ENCODE measurements at regions not wholly inside any gene's neighbourhood (a gene's known extent, or its start where the extent isn't known, plus 50 kb on each side); places are given as distances from the start of the nearest gene placed in this dataset.

DNA sequence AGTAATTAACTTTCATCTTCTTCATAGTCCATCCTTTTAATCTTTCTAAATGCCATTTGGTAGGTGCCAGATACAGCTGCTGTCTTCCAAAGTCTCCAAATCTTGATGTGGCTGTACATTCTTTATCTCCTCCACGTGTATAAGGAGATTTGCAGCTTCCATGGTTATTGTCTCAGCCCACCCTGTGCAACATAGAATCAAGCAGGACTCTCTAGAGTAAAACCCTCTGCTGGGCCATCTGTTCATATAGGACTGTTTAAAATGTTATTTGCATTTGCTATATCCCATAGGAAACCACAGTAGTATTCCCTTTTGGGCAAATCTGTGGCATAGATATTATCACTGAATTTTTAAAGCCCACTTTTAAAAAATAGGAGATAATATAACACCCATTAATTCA is 527.2 kb upstream of the EPHA5 start:
- intact Hi-C loops (cut with DNase I), result no loop called here
- H3K4me1 ChIP-seq, result no peaks in the 10 kb centered on the region
- 26% methylated on average over 1 of the region's 1 CpG for WGBS
- no peaks in the 10 kb centered on the region for H3K36me3 ChIP-seq
- H3K9me3 ChIP-seq, result no peaks in the 10 kb centered on the region
- no peak overlapping the region for H3K27ac ChIP-seq (replicated peaks in 1 of 4)
- no peak overlapping the region for H3K4me3 ChIP-seq
- H3K27me3 ChIP-seq, result no peaks in the 10 kb centered on the region
- TF ChIP-seq, protein P1, sequence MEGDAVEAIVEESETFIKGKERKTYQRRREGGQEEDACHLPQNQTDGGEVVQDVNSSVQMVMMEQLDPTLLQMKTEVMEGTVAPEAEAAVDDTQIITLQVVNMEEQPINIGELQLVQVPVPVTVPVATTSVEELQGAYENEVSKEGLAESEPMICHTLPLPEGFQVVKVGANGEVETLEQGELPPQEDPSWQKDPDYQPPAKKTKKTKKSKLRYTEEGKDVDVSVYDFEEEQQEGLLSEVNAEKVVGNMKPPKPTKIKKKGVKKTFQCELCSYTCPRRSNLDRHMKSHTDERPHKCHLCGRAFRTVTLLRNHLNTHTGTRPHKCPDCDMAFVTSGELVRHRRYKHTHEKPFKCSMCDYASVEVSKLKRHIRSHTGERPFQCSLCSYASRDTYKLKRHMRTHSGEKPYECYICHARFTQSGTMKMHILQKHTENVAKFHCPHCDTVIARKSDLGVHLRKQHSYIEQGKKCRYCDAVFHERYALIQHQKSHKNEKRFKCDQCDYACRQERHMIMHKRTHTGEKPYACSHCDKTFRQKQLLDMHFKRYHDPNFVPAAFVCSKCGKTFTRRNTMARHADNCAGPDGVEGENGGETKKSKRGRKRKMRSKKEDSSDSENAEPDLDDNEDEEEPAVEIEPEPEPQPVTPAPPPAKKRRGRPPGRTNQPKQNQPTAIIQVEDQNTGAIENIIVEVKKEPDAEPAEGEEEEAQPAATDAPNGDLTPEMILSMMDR (IDR thresholded peaks at IDR 0.05), result no peak
- DNase-seq (ENCODE audit: extremely low spot score), result no peak

DNA sequence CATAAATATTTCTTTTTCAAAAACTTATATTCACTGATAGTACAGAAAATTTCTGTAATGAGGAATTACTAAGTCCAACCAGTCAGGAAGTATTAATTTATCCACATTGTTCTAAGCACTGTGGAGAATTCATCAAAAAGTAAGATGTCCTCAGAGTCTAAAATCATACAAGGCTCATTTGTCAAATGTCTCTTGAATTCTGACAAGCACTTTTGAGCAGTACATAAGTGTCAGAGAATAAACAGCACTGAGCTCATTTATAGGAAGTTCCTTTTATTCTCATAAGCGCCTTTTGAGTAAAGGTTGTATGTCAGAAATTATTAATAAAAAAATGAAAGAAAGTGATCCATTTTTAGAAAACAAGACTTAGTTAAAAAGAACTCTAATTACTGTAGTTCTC is 523.2 kb upstream of the EPHA5 start:
- H3K27me3 ChIP-seq, result no peaks in the 10 kb centered on the region
- no peaks in the 10 kb centered on the region for H3K36me3 ChIP-seq
- H3K4me1 ChIP-seq, result no peaks in the 10 kb centered on the region
- WGBS, result 87% methylated on average over 1 of the region's 1 CpG
- H3K4me3 ChIP-seq, result no peak overlapping the region
- no peak overlapping the region for H3K27ac ChIP-seq (replicated peaks in 1 of 4)
- H3K9me3 ChIP-seq, result no peaks in the 10 kb centered on the region
- TF ChIP-seq POLR2AphosphoS5 (IDR thresholded peaks at IDR 0.05) (no peak), POLR2A (IDR thresholded peaks at IDR 0.05; ENCODE audit: low read depth) (no peak), EP300 (IDR thresholded peaks at IDR 0.05) (no peak)
- TF ChIP-seq, protein P1 (IDR thresholded peaks at IDR 0.05), result no peak
- DNase-seq (ENCODE audit: extremely low spot score), result no peak
- intact Hi-C loops (cut with DNase I), result no loop called here

DNA sequence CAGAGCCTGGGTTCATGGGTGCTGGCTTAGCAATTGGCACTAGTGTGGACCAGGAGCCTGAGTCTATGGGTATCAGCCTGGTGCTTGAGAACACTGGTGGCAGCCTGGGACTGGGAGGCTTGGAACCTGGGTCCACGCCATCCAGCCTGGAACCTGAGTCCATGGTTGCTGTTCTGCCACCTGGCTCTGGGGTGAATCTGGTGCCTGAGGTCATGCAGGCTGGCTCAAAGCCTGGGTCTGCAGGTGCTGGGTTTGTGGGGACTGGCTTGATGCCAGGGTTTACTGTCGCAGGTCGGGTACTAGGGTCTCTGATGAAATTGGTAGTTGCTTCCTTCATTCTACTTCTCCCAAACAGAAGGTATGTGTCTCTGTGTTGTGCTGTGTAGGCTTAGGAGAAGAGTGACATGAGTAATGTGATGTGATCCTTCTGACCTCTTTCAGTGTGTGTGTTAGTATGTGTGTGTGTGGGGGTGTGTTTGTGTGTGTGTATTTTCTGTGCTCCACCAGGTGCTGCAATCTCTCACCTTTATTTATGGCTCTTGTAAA is 517.0 kb upstream of the EPHA5 start:
- DNase-seq (ENCODE audit: extremely low spot score), result no peak
- Histone ChIP-seq H3K36me3 (no peaks in the 10 kb centered on the region), H3K4me3 (no peak overlapping the region), H3K9me3 (no peaks in the 10 kb centered on the region), H3K27ac (replicated peaks in 1 of 4) (no peak overlapping the region), H3K4me1 (no peaks in the 10 kb centered on the region), H3K27me3 (no peaks in the 10 kb centered on the region)
- intact Hi-C loops (cut with DNase I), result no loop called here
- WGBS, result 90% methylated on average over 2 of the region's 3 CpGs
- no peak for TF ChIP-seq POLR2A (IDR thresholded peaks at IDR 0.05; ENCODE audit: low read depth)

DNA sequence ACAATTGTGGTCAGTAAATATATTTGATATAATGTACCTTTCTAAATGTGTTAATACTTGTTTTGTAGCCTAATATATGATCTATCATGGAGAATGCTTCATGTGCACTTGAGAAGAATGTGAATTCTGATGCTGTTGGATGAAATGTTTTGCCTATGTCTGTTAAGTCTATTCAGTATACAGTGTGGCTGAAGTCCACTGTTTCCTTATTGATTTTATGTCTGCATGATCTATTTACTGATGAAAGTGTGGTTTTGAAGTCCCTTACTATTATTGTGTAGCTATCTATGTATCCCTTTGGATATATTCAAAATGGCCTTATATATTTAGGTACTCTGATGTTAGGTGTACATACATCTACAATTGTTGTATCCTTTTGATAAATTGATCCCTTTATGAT is 515.8 kb upstream of the EPHA5 start:
- intact Hi-C loops (cut with DNase I), result no loop called here

DNA sequence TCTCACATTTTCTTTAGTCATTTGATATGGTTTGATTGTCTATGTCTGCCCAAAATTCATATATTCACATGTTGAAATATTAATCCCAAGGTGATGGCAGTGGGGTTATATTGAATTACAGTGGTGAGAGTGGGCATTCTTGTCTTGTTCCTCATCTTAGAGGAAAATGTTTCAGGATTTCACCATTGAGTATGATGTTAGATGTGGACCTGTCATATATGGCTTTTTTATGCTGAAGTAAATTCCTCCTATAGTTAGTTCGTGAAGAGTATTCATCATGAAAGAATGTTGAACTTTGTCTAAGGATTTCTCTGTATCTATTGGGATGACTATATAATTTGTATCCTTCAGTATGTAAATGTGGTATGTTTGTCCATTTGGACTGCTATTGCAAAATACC is 512.3 kb upstream of the EPHA5 start:
- TF ChIP-seq POLR2A (IDR thresholded peaks at IDR 0.05; ENCODE audit: low read depth), result no peak
- TF ChIP-seq, protein P1 (IDR thresholded peaks at IDR 0.05), result no peak
- TF ChIP-seq POLR2AphosphoS5 (IDR thresholded peaks at IDR 0.05), result no peak
- TF ChIP-seq EP300 (IDR thresholded peaks at IDR 0.05), result no peak
- WGBS, result 79% methylated on average over 1 of the region's 1 CpG
- no peaks in the 10 kb centered on the region for H3K36me3 ChIP-seq
- H3K27ac ChIP-seq (replicated peaks in 1 of 4), result no peak overlapping the region
- H3K4me3 ChIP-seq, result no peak overlapping the region
- no peaks in the 10 kb centered on the region for H3K4me1 ChIP-seq
- intact Hi-C loops (cut with DNase I), result no loop called here
- no peaks in the 10 kb centered on the region for H3K9me3 ChIP-seq
- DNase-seq (ENCODE audit: extremely low spot score), result no peak
- H3K27me3 ChIP-seq, result no peaks in the 10 kb centered on the region

More for the DNA sequence above, 515.8 kb upstream of the EPHA5 start:
- Histone ChIP-seq H3K27me3 (no peaks in the 10 kb centered on the region), H3K4me3 (no peak overlapping the region), H3K4me1 (no peaks in the 10 kb centered on the region), H3K9me3 (no peaks in the 10 kb centered on the region), H3K27ac (replicated peaks in 1 of 4) (no peak overlapping the region), H3K36me3 (no peaks in the 10 kb centered on the region)
- DNase-seq (ENCODE audit: extremely low spot score), result no peak
- TF ChIP-seq EP300 (IDR thresholded peaks at IDR 0.05) (no peak), POLR2A (IDR thresholded peaks at IDR 0.05; ENCODE audit: low read depth) (no peak)

DNA sequence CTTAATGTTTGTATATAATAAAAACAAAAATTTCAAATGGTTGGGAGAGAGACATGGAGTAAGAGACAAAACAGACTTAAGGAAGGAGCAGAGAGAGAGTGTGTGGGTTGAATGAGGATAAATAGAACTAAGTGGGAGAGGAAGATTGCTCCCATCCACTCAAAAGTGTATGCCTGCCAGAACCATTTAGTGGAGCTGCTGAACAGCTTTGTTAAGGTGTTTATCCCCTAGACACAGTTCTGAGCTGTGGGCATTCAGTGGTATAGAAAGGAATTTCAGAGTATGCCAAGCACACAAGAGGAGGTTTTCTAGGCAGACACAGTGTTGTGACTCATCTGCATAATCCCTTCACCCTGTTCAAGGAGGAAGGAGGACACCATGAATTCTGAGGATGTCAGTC is 508.6 kb upstream of the EPHA5 start:
- no peaks in the 10 kb centered on the region for H3K4me1 ChIP-seq
- H3K9me3 ChIP-seq, result peaks cover 0 to 3% (median 0%) of the 10 kb centered on the region in 4 donors
- no peaks in the 10 kb centered on the region for H3K36me3 ChIP-seq
- DNase-seq (ENCODE audit: extremely low spot score), result no peak
- H3K27ac ChIP-seq (replicated peaks in 1 of 4), result no peak overlapping the region
- H3K4me3 ChIP-seq, result no peak overlapping the region
- TF ChIP-seq POLR2A (IDR thresholded peaks at IDR 0.05; ENCODE audit: low read depth), result no peak
- TF ChIP-seq, protein P1 (IDR thresholded peaks at IDR 0.05), result no peak
- TF ChIP-seq EP300 (IDR thresholded peaks at IDR 0.05), result no peak
- TF ChIP-seq POLR2AphosphoS5 (IDR thresholded peaks at IDR 0.05), result no peak
- H3K27me3 ChIP-seq, result no peaks in the 10 kb centered on the region
- intact Hi-C loops (cut with DNase I), result no loop called here

Measured in esophagus muscularis mucosa (tissue), 4 donors.